T-helper 17 cell (primary cell): ENCODE measurements at regions not wholly inside any gene's neighbourhood (a gene's known extent, or its start where the extent isn't known, plus 50 kb on each side); places are given as distances from the start of the nearest gene placed in this dataset.

Source experiments
- ATAC-seq: fragments of 150-1000 bp; cut with Tn5 transposase; 2 replicates; pipeline ENCODE4 v1.10.0; 2021; ENCODE audit warnings: mild to moderate bottlenecking, moderate library complexity
- DNase-seq, 3 donors: peaks; one replicate each; pipeline versions ENCODE4 v3.0.0 to v3.0.0-alpha.2; 2020 to 2021
- H3K9me3 ChIP-seq: one replicate; pipeline ENCODE4 v1.7.0; 2013; ENCODE audit warnings: low read length, mild to moderate bottlenecking; ENCODE audit not compliant: control insufficient read depth, poor library complexity, severe bottlenecking
- H3K27ac Mint-ChIP-seq: one replicate; pipeline ENCODE4 v1.8.0; 2022; ENCODE audit warnings: mild to moderate bottlenecking, moderate library complexity, mixed read lengths
- H3K27me3 Mint-ChIP-seq: one replicate; pipeline ENCODE4 v1.8.0; 2022; ENCODE audit warnings: mixed read lengths
- H3K36me3 Mint-ChIP-seq: one replicate; pipeline ENCODE4 v1.8.0; 2022; ENCODE audit warnings: low read depth, mixed read lengths
- H3K4me1 Mint-ChIP-seq: one replicate; pipeline ENCODE4 v1.8.0; 2022; ENCODE audit warnings: mild to moderate bottlenecking, mixed read lengths
- H3K4me3 Mint-ChIP-seq: one replicate; pipeline ENCODE4 v1.8.0; 2022; ENCODE audit warnings: mild to moderate bottlenecking, moderate library complexity, mixed read lengths

DNA sequence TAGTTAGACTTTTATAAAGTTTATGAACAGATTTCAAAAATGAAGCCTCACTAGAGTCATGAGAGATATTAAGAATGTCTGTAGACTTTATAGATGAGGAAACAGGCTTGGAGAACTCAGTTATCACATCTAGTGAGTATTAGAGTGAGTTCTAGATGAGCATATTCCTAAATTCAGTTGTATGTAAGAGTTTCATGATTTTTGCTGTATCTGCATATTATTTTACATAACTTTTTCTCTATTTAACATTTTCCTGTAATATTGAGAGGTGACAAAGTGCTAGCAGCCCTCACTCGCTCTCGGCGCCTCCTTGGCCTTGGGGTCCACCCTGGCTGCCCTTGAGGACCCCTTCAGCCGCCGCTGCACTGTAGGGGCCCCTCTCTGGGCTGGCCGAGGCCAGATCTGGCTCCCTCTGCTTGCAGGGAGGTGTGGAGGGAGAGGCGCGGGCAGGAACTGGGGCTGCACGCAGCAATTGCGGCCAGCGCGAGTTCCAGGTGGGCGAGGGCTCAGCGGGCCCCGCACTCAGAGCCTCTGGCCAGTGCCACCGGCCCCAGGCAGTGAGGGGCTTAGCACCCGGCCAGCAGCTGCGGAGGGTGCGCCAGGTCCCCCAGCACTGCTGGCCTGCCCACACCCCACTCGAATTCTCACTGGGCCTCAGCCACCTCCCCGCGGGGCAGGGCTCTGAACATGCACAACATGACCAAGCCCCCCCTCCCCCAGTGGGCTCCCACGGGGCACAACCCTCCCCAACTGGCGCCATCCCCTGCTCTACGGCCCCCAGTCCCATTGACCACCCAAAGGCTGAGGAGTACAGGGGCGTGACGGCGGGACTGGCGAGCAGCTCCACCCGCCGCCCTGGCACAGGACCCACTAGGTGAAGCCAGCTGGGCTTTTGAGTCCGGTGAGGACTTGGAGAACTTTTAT is 182.1 kb downstream of the TLE1 start:
- no peaks in the 10 kb centered on the region for H3K9me3 ChIP-seq
- Mint-ChIP-seq H3K36me3 (no peaks in the 10 kb centered on the region), H3K4me3 (no peak overlapping the region), H3K4me1 (no peaks in the 10 kb centered on the region), H3K27me3 (no peaks in the 10 kb centered on the region), H3K27ac (no peak overlapping the region)
- DNase-seq, result no peak
- no peak for ATAC-seq

DNA sequence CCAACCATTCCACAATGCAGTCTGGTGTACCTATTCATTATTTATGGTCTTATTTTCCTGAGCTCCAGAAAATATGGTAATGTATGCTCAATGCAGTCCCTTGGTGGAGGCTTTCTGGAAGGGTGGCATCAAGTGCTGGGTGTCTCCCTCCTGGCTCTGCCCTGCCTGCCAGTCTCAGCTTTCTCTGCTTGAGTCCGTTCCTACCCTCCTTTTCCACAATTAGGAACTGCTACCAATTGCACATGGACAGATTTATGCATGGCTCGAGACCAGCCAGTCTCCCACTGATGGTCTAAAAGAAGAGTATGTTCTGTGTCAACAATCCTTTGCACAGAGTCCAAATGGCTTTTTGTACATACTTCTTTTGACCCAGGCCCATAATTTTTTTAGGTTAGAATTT is 189.8 kb downstream of the TLE1 start:
- no peak for DNase-seq
- no peak for ATAC-seq
- Mint-ChIP-seq H3K27ac (no peak overlapping the region), H3K36me3 (no peaks in the 10 kb centered on the region), H3K4me1 (no peaks in the 10 kb centered on the region), H3K27me3 (no peaks in the 10 kb centered on the region), H3K4me3 (no peak overlapping the region)
- no peaks in the 10 kb centered on the region for H3K9me3 ChIP-seq

- no peaks in the 10 kb centered on the region for H3K27me3 Mint-ChIP-seq
- no peak for ATAC-seq
- H3K4me1 Mint-ChIP-seq, result no peaks in the 10 kb centered on the region
- no peak overlapping the region for H3K27ac Mint-ChIP-seq
- H3K36me3 Mint-ChIP-seq, result no peaks in the 10 kb centered on the region
- H3K9me3 ChIP-seq, result no peaks in the 10 kb centered on the region
- DNase-seq, result no peak
- no peak overlapping the region for H3K4me3 Mint-ChIP-seq
Measured at GRCh38 chr9:81499021-81499454, 190.3 kb downstream of the TLE1 start.

- ATAC-seq (no peak), DNase-seq (no peak)
- Mint-ChIP-seq H3K36me3 (no peaks in the 10 kb centered on the region), H3K27ac (no peak overlapping the region), H3K27me3 (no peaks in the 10 kb centered on the region), H3K4me3 (no peak overlapping the region), H3K4me1 (no peaks in the 10 kb centered on the region)
- no peaks in the 10 kb centered on the region for H3K9me3 ChIP-seq
Measured at GRCh38 chr9:81498576-81498975, 190.8 kb downstream of the TLE1 start.

DNA sequence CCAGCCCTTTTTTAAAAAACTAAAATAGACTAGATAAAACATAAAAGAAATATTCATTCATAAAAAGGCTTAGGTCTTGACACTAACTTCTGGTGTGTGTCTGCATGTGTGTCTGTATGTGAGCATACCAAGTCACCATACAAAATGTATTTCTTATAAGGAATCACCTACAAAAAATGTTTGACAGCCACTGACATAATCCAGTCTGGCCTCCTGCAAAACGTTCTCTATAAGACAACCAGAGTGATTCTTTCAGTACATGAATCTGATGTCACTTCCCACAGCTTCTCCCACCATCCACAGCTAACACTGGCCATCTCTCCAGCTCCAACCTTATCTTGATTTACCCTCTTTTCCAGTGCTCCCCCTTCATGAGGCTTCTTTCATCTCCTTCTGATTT is 192.3 kb downstream of the TLE1 start:
- Mint-ChIP-seq H3K4me1 (no peaks in the 10 kb centered on the region), H3K4me3 (no peak overlapping the region), H3K27me3 (no peaks in the 10 kb centered on the region), H3K27ac (no peak overlapping the region), H3K36me3 (no peaks in the 10 kb centered on the region)
- no peak for DNase-seq
- no peak for ATAC-seq
- H3K9me3 ChIP-seq, result no peaks in the 10 kb centered on the region

DNA sequence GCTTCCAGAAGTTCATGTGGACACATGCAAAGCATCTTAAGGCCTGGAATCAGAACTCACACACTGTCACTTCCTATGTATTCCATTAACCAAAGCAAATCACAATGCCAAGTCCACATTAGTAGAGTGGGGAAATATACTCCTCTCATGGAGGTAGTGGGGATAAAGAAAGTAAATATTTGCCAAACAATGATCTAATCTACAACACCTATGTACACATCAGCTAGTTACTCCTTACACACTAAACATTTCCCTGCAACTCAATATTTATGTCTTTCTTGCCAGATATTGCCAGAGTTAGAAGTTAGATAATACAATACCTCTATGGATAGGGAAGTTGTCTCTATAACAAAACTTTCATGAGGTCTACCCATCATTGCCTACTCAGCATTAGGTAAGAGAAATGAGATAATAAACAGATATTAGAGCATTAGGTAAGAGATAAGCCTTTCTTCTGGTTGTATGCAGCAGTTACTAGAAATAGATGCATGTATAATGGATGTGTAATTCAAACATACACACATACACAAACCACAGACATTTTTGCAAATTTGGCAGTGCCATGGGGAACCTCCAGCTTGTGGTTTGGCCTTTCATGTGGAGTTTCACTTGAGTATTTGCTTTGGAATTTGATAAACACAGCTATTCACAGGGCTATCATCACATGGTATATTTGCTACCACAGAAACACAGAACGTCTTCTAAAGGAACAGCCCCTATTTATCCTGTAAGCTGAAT is 196.5 kb downstream of the TLE1 start:
- Mint-ChIP-seq H3K4me3 (no peak overlapping the region), H3K36me3 (no peaks in the 10 kb centered on the region), H3K27ac (no peak overlapping the region), H3K27me3 (no peaks in the 10 kb centered on the region), H3K4me1 (no peaks in the 10 kb centered on the region)
- DNase-seq (no peak), ATAC-seq (no peak)
- no peaks in the 10 kb centered on the region for H3K9me3 ChIP-seq

DNA sequence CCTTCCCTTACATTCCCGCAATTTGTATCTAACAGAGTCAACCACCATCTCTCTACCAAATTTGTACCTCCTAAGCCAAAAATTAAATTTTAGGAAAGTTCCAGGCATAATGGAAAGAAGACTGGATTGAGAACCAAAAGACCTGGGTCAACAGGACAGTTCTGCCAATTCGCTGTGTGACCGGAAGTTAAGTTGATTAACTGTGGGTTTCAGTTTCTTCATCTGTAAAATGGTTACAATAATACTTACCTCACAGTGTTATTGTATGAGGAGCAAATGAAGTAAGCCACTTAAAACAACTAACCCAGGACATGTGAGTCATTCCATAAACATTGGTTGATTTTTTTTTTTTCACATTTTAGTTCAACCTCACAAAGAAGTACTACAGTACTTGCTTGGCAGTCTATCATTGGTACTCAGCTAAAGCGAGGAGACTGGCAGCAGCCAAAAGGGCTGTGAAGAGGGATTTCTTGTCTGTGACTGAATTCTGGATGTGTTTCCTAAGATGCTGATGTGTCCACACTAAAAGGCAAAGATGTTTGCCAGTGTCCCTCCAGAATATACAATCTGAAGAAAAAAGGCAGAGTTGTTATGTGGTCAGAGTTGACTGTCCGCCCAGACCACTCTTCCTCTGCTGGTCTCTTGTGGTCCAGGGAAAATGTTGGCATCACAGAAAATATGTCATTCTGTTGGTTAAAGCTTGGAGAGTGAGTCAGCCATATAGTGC is 198.6 kb downstream of the TLE1 start:
- H3K4me3 Mint-ChIP-seq, result no peak overlapping the region
- ATAC-seq, result no peak
- no peaks in the 10 kb centered on the region for H3K9me3 ChIP-seq
- no peaks in the 10 kb centered on the region for H3K36me3 Mint-ChIP-seq
- no peak overlapping the region for H3K27ac Mint-ChIP-seq
- no peaks in the 10 kb centered on the region for H3K4me1 Mint-ChIP-seq
- H3K27me3 Mint-ChIP-seq, result no peaks in the 10 kb centered on the region
- no peak for DNase-seq

DNA sequence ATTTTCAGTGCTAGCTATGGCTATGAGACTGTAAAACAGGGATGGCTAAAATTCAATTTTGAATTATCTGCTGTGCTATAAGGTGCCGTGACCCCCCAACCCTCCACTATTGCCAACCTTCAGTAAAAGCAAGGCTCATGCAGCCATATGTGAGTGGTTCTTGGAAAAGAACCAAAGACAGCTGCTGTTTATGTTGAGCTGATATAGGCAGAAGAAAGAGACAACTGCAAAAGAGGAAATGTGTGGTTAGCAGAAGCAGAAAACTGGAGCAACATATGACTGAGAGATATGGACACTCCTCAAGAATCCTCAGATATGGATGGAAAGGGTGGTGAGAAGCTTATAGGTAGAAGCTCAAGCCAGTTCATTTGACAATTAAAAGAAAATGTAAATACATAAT is 200.3 kb downstream of the TLE1 start:
- Mint-ChIP-seq H3K4me3 (no peak overlapping the region), H3K36me3 (no peaks in the 10 kb centered on the region), H3K27ac (no peak overlapping the region), H3K4me1 (no peaks in the 10 kb centered on the region), H3K27me3 (no peaks in the 10 kb centered on the region)
- ATAC-seq (no peak), DNase-seq (no peak)
- no peaks in the 10 kb centered on the region for H3K9me3 ChIP-seq

- no peaks in the 10 kb centered on the region for H3K9me3 ChIP-seq
- Mint-ChIP-seq H3K4me3 (no peak overlapping the region), H3K27ac (no peak overlapping the region), H3K4me1 (no peaks in the 10 kb centered on the region), H3K36me3 (no peaks in the 10 kb centered on the region), H3K27me3 (no peaks in the 10 kb centered on the region)
- DNase-seq (no peak), ATAC-seq (no peak)
Measured at GRCh38 chr9:81480828-81481604, 208.3 kb downstream of the TLE1 start.

GRCh38 chr9:81479573-81479972 is 209.8 kb downstream of the TLE1 start:
- DNase-seq, result no peak
- Mint-ChIP-seq H3K27ac (no peak overlapping the region), H3K4me3 (no peak overlapping the region), H3K36me3 (no peaks in the 10 kb centered on the region), H3K27me3 (no peaks in the 10 kb centered on the region), H3K4me1 (no peaks in the 10 kb centered on the region)
- ATAC-seq, result no peak
- H3K9me3 ChIP-seq, result no peaks in the 10 kb centered on the region

- Mint-ChIP-seq H3K4me1 (no peaks in the 10 kb centered on the region), H3K27ac (no peak overlapping the region), H3K36me3 (no peaks in the 10 kb centered on the region), H3K27me3 (no peaks in the 10 kb centered on the region), H3K4me3 (no peak overlapping the region)
- ATAC-seq (no peak), DNase-seq (no peak)
- H3K9me3 ChIP-seq, result no peaks in the 10 kb centered on the region
Measured at GRCh38 chr9:81477669-81478068, 211.7 kb downstream of the TLE1 start.

GRCh38 chr9:81476813-81477490 is 212.4 kb downstream of the TLE1 start:
- H3K4me3 Mint-ChIP-seq, result no peak overlapping the region
- DNase-seq (no peak), ATAC-seq (no peak)
- no peak overlapping the region for H3K27ac Mint-ChIP-seq
- H3K9me3 ChIP-seq, result no peaks in the 10 kb centered on the region
- H3K4me1 Mint-ChIP-seq, result no peaks in the 10 kb centered on the region
- no peaks in the 10 kb centered on the region for H3K36me3 Mint-ChIP-seq
- no peaks in the 10 kb centered on the region for H3K27me3 Mint-ChIP-seq
